ENCODE measurements at regions not wholly inside any gene's neighbourhood (a gene's known extent, or its start where the extent isn't known, plus 50 kb on each side); places are given as distances from the start of the nearest gene placed in this dataset.

DNA sequence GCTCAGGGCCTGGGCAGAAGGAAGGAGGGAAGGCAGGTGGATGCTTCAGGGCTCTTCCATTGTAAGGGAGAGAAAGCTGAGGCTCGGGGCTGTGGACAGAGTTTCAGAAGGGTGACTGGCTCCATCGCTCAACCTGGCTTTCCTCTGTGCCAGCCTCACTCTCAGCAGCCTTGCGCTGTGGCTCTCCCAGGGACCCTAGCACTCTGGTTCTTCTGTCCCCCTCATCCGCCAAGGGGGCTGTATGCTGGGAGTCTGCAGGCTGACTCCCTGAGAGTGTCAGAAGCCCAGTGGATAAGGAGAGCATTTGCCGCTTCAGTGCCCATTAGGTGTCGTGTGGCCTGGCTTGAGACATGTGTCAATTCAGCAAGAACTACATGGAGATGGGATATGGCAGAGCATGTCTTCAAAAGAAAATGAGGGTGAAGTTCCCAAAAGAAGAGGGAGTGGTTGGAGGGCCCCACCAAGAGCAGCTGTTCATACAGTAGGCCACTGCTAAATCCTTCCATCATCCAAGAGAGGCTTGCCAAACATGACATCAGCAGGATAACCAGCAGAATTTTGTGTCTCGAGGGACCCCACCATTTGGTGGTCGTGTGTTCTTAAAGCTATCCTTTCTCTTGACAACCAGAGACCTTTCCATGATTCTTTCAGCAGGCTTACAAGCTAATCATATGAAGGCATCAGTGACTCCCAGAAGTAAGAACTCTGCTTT is 148.2 kb downstream of the IRX5 start:
- Histone ChIP-seq H3K4me3 (ENCODE audit: insufficient read depth, low read depth, low read length) (no peak overlapping the region), H3K9ac (ENCODE audit: low read length) (no peak overlapping the region), H2AFZ (ENCODE audit: low read depth, low read length) (no peak overlapping the region), H3K36me3 (ENCODE audit: insufficient read depth, low read length) (no peaks in the 10 kb centered on the region), H3K4me1 (ENCODE audit: insufficient read depth, low read length) (no peaks in the 10 kb centered on the region), H3K79me2 (ENCODE audit: insufficient read depth, low read length) (no peaks in the 10 kb centered on the region), H4K20me1 (ENCODE audit: insufficient read depth, low read length) (no peaks in the 10 kb centered on the region), H3K4me2 (ENCODE audit: low read length) (no peak overlapping the region), H3K27ac (ENCODE audit: low read depth, low read length) (no peak overlapping the region), H3K27me3 (ENCODE audit: insufficient read depth, low read length) (no peaks in the 10 kb centered on the region), H3K9me3 (ENCODE audit: insufficient read depth, low read depth, low read length) (no peaks in the 10 kb centered on the region)
- Mint-ChIP-seq H3K36me3 (ENCODE audit: low read depth, unreplicated experiment) (no peaks in the 10 kb centered on the region), H3K4me1 (ENCODE audit: low read depth, unreplicated experiment) (peaks cover 7% of the 10 kb centered on the region), H3K27ac (ENCODE audit: unreplicated experiment) (no peak overlapping the region), H3K27me3 (ENCODE audit: low read depth, unreplicated experiment) (peaks cover 42% of the 10 kb centered on the region), H3K4me3 (ENCODE audit: unreplicated experiment) (no peak overlapping the region), H3K9me3 (ENCODE audit: unreplicated experiment) (no peaks in the 10 kb centered on the region)
- DNase-seq (ENCODE audit: low read depth) (no peak), FAIRE-seq (no peak)
- TF ChIP-seq EZH2 (IDR thresholded peaks at IDR 0.05; ENCODE audit: insufficient read depth, low read length): no peak
- TF ChIP-seq, protein P1, sequence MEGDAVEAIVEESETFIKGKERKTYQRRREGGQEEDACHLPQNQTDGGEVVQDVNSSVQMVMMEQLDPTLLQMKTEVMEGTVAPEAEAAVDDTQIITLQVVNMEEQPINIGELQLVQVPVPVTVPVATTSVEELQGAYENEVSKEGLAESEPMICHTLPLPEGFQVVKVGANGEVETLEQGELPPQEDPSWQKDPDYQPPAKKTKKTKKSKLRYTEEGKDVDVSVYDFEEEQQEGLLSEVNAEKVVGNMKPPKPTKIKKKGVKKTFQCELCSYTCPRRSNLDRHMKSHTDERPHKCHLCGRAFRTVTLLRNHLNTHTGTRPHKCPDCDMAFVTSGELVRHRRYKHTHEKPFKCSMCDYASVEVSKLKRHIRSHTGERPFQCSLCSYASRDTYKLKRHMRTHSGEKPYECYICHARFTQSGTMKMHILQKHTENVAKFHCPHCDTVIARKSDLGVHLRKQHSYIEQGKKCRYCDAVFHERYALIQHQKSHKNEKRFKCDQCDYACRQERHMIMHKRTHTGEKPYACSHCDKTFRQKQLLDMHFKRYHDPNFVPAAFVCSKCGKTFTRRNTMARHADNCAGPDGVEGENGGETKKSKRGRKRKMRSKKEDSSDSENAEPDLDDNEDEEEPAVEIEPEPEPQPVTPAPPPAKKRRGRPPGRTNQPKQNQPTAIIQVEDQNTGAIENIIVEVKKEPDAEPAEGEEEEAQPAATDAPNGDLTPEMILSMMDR (IDR thresholded peaks at IDR 0.05; ENCODE audit: insufficient read depth, low read depth, low read length): no peak

DNA sequence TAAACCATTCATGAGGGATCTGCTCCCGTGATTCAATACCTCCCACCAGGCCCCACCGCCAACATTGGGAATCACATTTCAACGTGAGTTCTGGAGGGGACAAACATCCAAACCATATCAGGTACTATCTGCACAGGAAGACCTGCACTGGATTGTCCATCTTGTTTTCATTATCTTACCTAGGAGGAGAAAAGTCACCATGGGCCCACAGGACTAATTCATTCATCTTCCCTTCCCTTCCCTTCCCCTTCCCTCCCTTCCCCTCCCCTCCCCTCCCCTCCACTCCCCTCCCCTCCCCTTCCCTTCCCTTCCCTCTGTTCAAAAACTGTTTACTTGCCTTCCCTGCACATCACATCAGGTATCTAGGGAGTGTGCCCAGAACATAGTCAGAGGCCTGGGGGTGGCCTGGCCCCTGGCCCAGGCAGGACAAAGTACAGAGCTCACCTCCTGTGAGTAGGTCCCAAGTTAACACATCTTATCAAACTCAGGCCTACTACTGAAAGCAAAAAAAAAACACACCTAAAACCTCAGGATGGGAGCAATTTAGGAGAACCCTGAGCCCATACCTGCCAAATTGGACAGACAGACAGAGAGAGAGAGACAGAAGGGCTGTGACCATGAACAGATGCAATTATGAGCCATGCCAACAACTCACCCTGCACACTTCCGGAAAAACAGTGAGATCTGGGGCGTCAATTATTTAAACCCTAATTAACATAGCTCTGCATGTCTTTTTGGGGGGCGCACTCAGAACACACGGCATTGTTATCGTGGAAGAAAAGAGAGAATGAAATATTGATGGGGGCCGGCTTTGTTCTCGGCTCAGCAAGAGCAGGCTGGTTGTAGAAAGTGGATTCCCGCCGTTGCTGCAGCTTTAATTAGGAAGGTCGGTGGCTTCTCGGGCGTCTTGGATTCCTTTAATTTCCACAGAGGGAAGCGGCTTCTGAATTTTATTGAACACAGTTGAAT is 151.2 kb downstream of the IRX5 start:
- Histone ChIP-seq H3K27me3 (ENCODE audit: insufficient read depth, low read length) (no peaks in the 10 kb centered on the region), H3K4me3 (ENCODE audit: insufficient read depth, low read depth, low read length) (no peak overlapping the region), H3K79me2 (ENCODE audit: insufficient read depth, low read length) (no peaks in the 10 kb centered on the region), H3K36me3 (ENCODE audit: insufficient read depth, low read length) (no peaks in the 10 kb centered on the region), H3K9me3 (ENCODE audit: insufficient read depth, low read depth, low read length) (no peaks in the 10 kb centered on the region), H3K27ac (ENCODE audit: low read depth, low read length) (no peak overlapping the region), H3K9ac (ENCODE audit: low read length) (no peak overlapping the region), H4K20me1 (ENCODE audit: insufficient read depth, low read length) (no peaks in the 10 kb centered on the region), H3K4me1 (ENCODE audit: insufficient read depth, low read length) (no peaks in the 10 kb centered on the region), H3K4me2 (ENCODE audit: low read length) (no peak overlapping the region), H2AFZ (ENCODE audit: low read depth, low read length) (no peak overlapping the region)
- peaks cover 31% of the 10 kb centered on the region for H3K27me3 Mint-ChIP-seq (ENCODE audit: low read depth, unreplicated experiment)
- FAIRE-seq: no peak
- no peak for DNase-seq (ENCODE audit: low read depth)
- H3K36me3 Mint-ChIP-seq (ENCODE audit: low read depth, unreplicated experiment): no peaks in the 10 kb centered on the region
- no peak overlapping the region for H3K27ac Mint-ChIP-seq (ENCODE audit: unreplicated experiment)
- H3K4me3 Mint-ChIP-seq (ENCODE audit: unreplicated experiment): no peak overlapping the region
- H3K9me3 Mint-ChIP-seq (ENCODE audit: unreplicated experiment): no peaks in the 10 kb centered on the region
- no peak for TF ChIP-seq EZH2 (IDR thresholded peaks at IDR 0.05; ENCODE audit: insufficient read depth, low read length)
- TF ChIP-seq, protein P1 (IDR thresholded peaks at IDR 0.05; ENCODE audit: insufficient read depth, low read depth, low read length): no peak
- H3K4me1 Mint-ChIP-seq (ENCODE audit: low read depth, unreplicated experiment): peaks cover 5% of the 10 kb centered on the region
